ENCODE measurements at regions not wholly inside any gene's neighbourhood (a gene's known extent, or its start where the extent isn't known, plus 50 kb on each side); places are given as distances from the start of the nearest gene placed in this dataset.

GRCh38 chr20:40481743-40482458 is 207.1 kb downstream of the MAFB start:
- no peak overlapping the region for H3K4me2 ChIP-seq (ENCODE audit: low read depth, low read length, poor library complexity, severe bottlenecking)
- no peaks in the 10 kb centered on the region for H3K79me2 ChIP-seq (ENCODE audit: insufficient read depth, low read length)
- H4K20me1 ChIP-seq (ENCODE audit: insufficient read depth, low read length, poor library complexity, severe bottlenecking), result no peaks in the 10 kb centered on the region
- no peaks in the 10 kb centered on the region for H3K4me1 ChIP-seq (ENCODE audit: insufficient read depth, low read length, poor library complexity, severe bottlenecking)
- no peak overlapping the region for H2AFZ ChIP-seq (ENCODE audit: low read length)
- H3F3A ChIP-seq (ENCODE audit: low read depth), result no peaks in the 10 kb centered on the region
- H3K9me2 ChIP-seq (replicated peaks; ENCODE audit: low read depth, low read length), result no peaks in the 10 kb centered on the region
- no peak overlapping the region for H3K4me3 ChIP-seq (ENCODE audit: low read length, poor library complexity, severe bottlenecking)
- H3K9me3 ChIP-seq (ENCODE audit: insufficient read depth, low read depth, low read length), result no peaks in the 10 kb centered on the region
- H3K36me3 ChIP-seq (ENCODE audit: insufficient read depth, low read length), result no peaks in the 10 kb centered on the region
- no peak for TF ChIP-seq CTCF (conservative IDR thresholded peaks at IDR 0.05; ENCODE audit: low read length)
- TF ChIP-seq EZH2phosphoT487 (IDR thresholded peaks at IDR 0.05; ENCODE audit: borderline replicate concordance), result no peak
- no peak overlapping the region for H3K9ac ChIP-seq (ENCODE audit: low read depth, low read length, poor library complexity, severe bottlenecking)
- H3K27me3 ChIP-seq (ENCODE audit: insufficient read depth, low read length, poor library complexity, severe bottlenecking), result no peaks in the 10 kb centered on the region

GRCh38 chr20:40481337-40481736 is 207.7 kb downstream of the MAFB start:
- H3K9ac ChIP-seq (ENCODE audit: low read depth, low read length, poor library complexity, severe bottlenecking), result no peak overlapping the region
- no peaks in the 10 kb centered on the region for H3K79me2 ChIP-seq (ENCODE audit: insufficient read depth, low read length)
- no peak overlapping the region for H3K4me3 ChIP-seq (ENCODE audit: low read length, poor library complexity, severe bottlenecking)
- TF ChIP-seq EZH2phosphoT487 (IDR thresholded peaks at IDR 0.05; ENCODE audit: borderline replicate concordance), result no peak
- no peak for TF ChIP-seq CTCF (conservative IDR thresholded peaks at IDR 0.05; ENCODE audit: low read length)
- no peaks in the 10 kb centered on the region for H3K9me3 ChIP-seq (ENCODE audit: insufficient read depth, low read depth, low read length)
- H3K36me3 ChIP-seq (ENCODE audit: insufficient read depth, low read length), result no peaks in the 10 kb centered on the region
- no peaks in the 10 kb centered on the region for H4K20me1 ChIP-seq (ENCODE audit: insufficient read depth, low read length, poor library complexity, severe bottlenecking)
- H3K4me1 ChIP-seq (ENCODE audit: insufficient read depth, low read length, poor library complexity, severe bottlenecking), result no peaks in the 10 kb centered on the region
- no peaks in the 10 kb centered on the region for H3F3A ChIP-seq (ENCODE audit: low read depth)
- no peak overlapping the region for H3K4me2 ChIP-seq (ENCODE audit: low read depth, low read length, poor library complexity, severe bottlenecking)
- no peak overlapping the region for H2AFZ ChIP-seq (ENCODE audit: low read length)
- no peaks in the 10 kb centered on the region for H3K9me2 ChIP-seq (replicated peaks; ENCODE audit: low read depth, low read length)
- H3K27me3 ChIP-seq (ENCODE audit: insufficient read depth, low read length, poor library complexity, severe bottlenecking), result no peaks in the 10 kb centered on the region

GRCh38 chr20:40477805-40478204 is 211.2 kb downstream of the MAFB start:
- H3K36me3 ChIP-seq (ENCODE audit: insufficient read depth, low read length), result no peaks in the 10 kb centered on the region
- H3K4me1 ChIP-seq (ENCODE audit: insufficient read depth, low read length, poor library complexity, severe bottlenecking), result no peaks in the 10 kb centered on the region
- no peaks in the 10 kb centered on the region for H4K20me1 ChIP-seq (ENCODE audit: insufficient read depth, low read length, poor library complexity, severe bottlenecking)
- no peaks in the 10 kb centered on the region for H3K27me3 ChIP-seq (ENCODE audit: insufficient read depth, low read length, poor library complexity, severe bottlenecking)
- no peaks in the 10 kb centered on the region for H3K79me2 ChIP-seq (ENCODE audit: insufficient read depth, low read length)
- no peak overlapping the region for H3K4me2 ChIP-seq (ENCODE audit: low read depth, low read length, poor library complexity, severe bottlenecking)
- H3K9ac ChIP-seq (ENCODE audit: low read depth, low read length, poor library complexity, severe bottlenecking), result no peak overlapping the region
- no peaks in the 10 kb centered on the region for H3K9me3 ChIP-seq (ENCODE audit: insufficient read depth, low read depth, low read length)
- no peak overlapping the region for H2AFZ ChIP-seq (ENCODE audit: low read length)
- H3K4me3 ChIP-seq (ENCODE audit: low read length, poor library complexity, severe bottlenecking), result no peak overlapping the region
- TF ChIP-seq EZH2phosphoT487 (IDR thresholded peaks at IDR 0.05; ENCODE audit: borderline replicate concordance) (no peak), CTCF (conservative IDR thresholded peaks at IDR 0.05; ENCODE audit: low read length) (no peak)
- no peaks in the 10 kb centered on the region for H3K9me2 ChIP-seq (replicated peaks; ENCODE audit: low read depth, low read length)
- no peaks in the 10 kb centered on the region for H3F3A ChIP-seq (ENCODE audit: low read depth)
